NB4 (cell line): ENCODE measurements at regions not wholly inside any gene's neighbourhood (a gene's known extent, or its start where the extent isn't known, plus 50 kb on each side); places are given as distances from the start of the nearest gene placed in this dataset.

Experiments
- DNase-seq: peaks from one replicate; pipeline ENCODE4 v3.0.0; 2010; ENCODE audit warnings: low read depth
- H3K4me3 ChIP-seq: one replicate; pipeline ENCODE4 v1.5.1; 2011; ENCODE audit warnings: mild to moderate bottlenecking, low read depth, low read length, moderate library complexity
- CTCF ChIP-seq: IDR thresholded peaks from one replicate; pipeline ENCODE4 v1.5.1; 2012; ENCODE audit warnings: low read depth, low read length
- MAX ChIP-seq: IDR thresholded peaks from 2 replicates; pipeline ENCODE4 v1.6.1; 2011; ENCODE audit warnings: low read depth, low read length
- MYC ChIP-seq: IDR thresholded peaks from 2 replicates; pipeline ENCODE4 v1.6.1; 2011; ENCODE audit warnings: low read depth, low read length
- POLR2A ChIP-seq: IDR thresholded peaks from 2 replicates; pipeline ENCODE4 v1.6.1; 2011; ENCODE audit warnings: mild to moderate bottlenecking; ENCODE audit not compliant: insufficient read length; ENCODE audit errors: extremely low read depth

GRCh38 chr3:109743981-109744380, 406.6 kb upstream of the DPPA4 start:
- TF ChIP-seq MYC (no peak), MAX (no peak), POLR2A (no peak), CTCF (no peak)
- no peak for DNase-seq
- no peak overlapping the region for H3K4me3 ChIP-seq

GRCh38 chr3:109772520-109772919, 435.2 kb upstream of the DPPA4 start:
- TF ChIP-seq POLR2A (no peak), MAX (no peak), CTCF (no peak), MYC (no peak)
- DNase-seq = no peak

GRCh38 chr3:109774108-109774507, 436.8 kb upstream of the DPPA4 start:
- H3K4me3 ChIP-seq = no peak overlapping the region
- TF ChIP-seq POLR2A (no peak), CTCF (no peak), MAX (no peak), MYC (no peak)
- DNase-seq = no peak

More at GRCh38 chr3:109772520-109772919, 435.2 kb upstream of the DPPA4 start:
- no peak overlapping the region for H3K4me3 ChIP-seq

- DNase-seq = no peak
- TF ChIP-seq MAX = no peak
- TF ChIP-seq POLR2A = no peak
- TF ChIP-seq CTCF = no peak
- TF ChIP-seq MYC = no peak
- H3K4me3 ChIP-seq = no peak overlapping the region
Observed at GRCh38 chr3:109784285-109784684, 446.9 kb upstream of the DPPA4 start.

- TF ChIP-seq MYC = no peak
- TF ChIP-seq MAX = no peak
- no peak for TF ChIP-seq CTCF
- TF ChIP-seq POLR2A = no peak
- no peak for DNase-seq
- no peak overlapping the region for H3K4me3 ChIP-seq
Observed at GRCh38 chr3:109784852-109785631, 447.7 kb upstream of the DPPA4 start.

GRCh38 chr3:109803274-109803673, 465.9 kb upstream of the DPPA4 start:
- peak; percentile 4 for DNase-seq

More at GRCh38 chr3:109803274-109803673, 465.9 kb upstream of the DPPA4 start:
- TF ChIP-seq MYC = no peak
- no peak for TF ChIP-seq POLR2A
- TF ChIP-seq MAX = no peak
- no peak for TF ChIP-seq CTCF
- H3K4me3 ChIP-seq = no peak overlapping the region
